GM10266 (cell line): ENCODE measurements at regions not wholly inside any gene's neighbourhood (a gene's known extent, or its start where the extent isn't known, plus 50 kb on each side); places are given as distances from the start of the nearest gene placed in this dataset.

Experiments used
- DNase-seq: peaks from one replicate; pipeline ENCODE4 v3.0.0; 2012; ENCODE audit errors: extremely low spot score
- TF ChIP-seq, protein P1 (sequence below): IDR thresholded peaks from 2 replicates; pipeline ENCODE4 v1.5.1; 2012; ENCODE audit warnings: mild to moderate bottlenecking, low read depth; ENCODE audit not compliant: control insufficient read depth, insufficient read depth; ENCODE audit errors: missing control alignments

DNA sequence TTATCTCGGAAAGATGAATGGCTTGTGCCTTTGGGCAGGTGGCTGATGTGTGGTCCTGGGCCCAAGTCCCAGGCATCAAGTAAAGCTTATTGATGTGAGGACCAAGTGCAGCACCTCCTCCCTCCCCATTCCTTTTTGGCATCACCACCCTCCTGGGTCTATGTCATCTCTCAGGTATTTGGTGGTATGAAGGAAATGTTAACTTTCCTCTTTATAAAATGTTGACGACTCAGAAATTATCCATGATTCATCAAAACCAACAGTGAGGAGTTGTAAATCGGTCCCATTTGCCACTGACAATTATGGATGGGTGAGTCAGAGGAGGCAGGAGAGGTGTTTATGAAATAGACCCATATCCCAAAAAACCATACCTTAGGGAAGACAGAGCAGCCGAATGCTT lies 229.4 kb upstream of the GATB start:
- TF ChIP-seq, protein P1, sequence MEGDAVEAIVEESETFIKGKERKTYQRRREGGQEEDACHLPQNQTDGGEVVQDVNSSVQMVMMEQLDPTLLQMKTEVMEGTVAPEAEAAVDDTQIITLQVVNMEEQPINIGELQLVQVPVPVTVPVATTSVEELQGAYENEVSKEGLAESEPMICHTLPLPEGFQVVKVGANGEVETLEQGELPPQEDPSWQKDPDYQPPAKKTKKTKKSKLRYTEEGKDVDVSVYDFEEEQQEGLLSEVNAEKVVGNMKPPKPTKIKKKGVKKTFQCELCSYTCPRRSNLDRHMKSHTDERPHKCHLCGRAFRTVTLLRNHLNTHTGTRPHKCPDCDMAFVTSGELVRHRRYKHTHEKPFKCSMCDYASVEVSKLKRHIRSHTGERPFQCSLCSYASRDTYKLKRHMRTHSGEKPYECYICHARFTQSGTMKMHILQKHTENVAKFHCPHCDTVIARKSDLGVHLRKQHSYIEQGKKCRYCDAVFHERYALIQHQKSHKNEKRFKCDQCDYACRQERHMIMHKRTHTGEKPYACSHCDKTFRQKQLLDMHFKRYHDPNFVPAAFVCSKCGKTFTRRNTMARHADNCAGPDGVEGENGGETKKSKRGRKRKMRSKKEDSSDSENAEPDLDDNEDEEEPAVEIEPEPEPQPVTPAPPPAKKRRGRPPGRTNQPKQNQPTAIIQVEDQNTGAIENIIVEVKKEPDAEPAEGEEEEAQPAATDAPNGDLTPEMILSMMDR = no peak
- no peak for DNase-seq

DNA sequence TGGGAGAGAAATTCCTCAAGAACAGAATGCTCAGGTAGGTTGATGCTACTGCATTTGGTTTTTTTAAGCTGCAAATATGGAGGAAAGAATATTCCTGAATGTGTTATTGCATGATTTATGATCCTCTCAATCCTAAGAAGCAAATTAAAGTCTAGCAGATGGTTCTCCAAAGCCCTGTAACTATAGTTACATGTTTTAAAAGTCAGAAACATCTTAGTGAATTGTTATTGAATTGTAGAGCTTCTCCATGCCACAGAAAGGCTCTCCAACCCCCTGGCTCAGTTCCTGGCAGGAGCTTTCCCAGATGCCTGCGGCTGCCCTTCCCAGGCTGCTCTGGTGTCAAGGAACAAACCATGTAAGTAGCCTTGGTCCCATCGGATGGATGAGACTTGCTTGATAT lies 227.8 kb upstream of the GATB start:
- TF ChIP-seq, protein P1 = no peak

DNA sequence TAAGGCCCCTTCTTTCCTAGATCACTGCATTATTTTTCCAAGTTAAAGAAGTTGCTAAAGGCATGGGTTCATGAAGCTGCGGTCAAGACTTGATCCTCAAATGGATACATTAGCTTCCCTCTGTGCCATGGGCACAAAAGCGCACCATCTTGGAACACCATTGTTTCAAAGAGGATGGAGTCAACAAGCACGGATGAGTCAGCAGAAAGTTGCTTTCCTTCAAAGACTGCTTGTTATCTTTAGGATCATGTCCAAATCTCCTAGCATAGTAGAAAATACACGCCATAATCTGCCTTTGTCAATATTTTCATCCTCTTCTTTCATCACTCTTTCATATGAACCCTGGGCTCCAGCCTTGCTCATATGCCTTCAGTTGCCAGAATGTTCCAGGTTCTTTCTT lies 226.8 kb upstream of the GATB start:
- TF ChIP-seq, protein P1 = no peak
- DNase-seq = no peak

More for the DNA sequence above, 227.8 kb upstream of the GATB start:
- no peak for DNase-seq

DNA sequence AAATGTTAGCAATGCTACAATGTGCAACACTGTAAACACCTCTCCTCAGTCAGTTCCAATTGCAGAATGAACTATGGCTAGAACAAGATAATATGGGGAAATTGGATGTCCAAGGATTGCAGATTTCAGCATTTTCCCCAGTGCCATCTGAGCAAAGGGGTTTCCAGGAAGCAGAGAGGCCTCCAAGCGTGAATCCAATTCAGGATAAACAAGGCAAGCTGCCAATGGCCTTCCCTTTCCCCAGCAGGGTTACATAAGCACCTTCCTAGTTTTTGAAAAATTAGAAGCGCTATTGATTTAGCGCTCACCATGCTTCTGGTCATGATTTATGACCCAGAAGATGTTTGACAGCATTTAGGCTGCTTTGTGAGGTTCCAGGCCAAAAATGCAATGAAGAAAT lies 223.0 kb upstream of the GATB start:
- TF ChIP-seq, protein P1 = no peak
- no peak for DNase-seq

DNA sequence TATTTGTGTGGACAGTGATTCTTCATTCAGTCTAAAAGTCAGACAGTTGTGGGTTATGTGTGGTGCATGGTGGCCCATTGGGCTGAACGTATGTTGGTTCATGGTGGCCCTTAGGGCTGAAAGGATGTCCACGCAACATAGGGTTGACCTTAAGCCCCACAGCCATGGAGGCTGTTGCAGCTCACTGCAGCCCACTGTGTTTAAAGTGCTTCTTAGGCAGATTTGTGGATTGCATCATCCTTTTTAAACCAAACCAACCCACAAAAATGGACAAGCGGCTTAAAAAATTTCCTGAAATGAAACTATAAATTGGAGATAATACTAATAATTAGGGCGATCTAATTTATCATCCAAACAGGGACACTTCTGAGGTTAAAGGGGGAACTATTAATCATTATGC lies 219.0 kb upstream of the GATB start:
- DNase-seq = no peak
- TF ChIP-seq, protein P1 = no peak

GRCh38 chr4:151968643-151969042 lies 207.8 kb upstream of the GATB start:
- TF ChIP-seq, protein P1 = no peak
- no peak for DNase-seq

DNA sequence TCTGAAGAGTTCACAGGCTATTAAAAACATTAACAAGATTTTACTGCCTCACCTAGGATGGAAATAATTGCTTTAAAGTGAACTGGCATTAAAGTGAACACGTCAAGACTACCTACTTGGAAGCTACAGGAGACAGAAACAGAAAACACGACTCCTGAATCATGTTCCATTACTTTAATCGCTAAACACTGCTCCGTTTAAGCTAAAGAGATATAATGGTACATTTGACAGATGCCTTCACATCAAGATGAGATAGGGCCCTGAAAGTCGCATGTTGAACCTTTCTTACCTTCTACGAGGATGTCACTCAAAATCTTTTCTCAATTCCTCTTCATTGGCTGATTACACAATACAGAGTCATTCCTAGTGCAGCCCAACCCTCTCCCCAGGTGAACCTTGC lies 206.3 kb upstream of the GATB start:
- TF ChIP-seq, protein P1 = no peak
- no peak for DNase-seq
